ENCODE measurements at regions not wholly inside any gene's neighbourhood (a gene's known extent, or its start where the extent isn't known, plus 50 kb on each side); places are given as distances from the start of the nearest gene placed in this dataset.

GRCh38 chr18:55858661-55859515, 270.9 kb upstream of the TCF4 start:
- no peak for DNase-seq (ENCODE audit: low read depth)

GRCh38 chr18:55857956-55858355, 270.0 kb upstream of the TCF4 start:
- no peak for DNase-seq (ENCODE audit: low read depth)

GRCh38 chr18:55857409-55857808, 269.4 kb upstream of the TCF4 start:
- DNase-seq (ENCODE audit: low read depth): no peak

- no peak for DNase-seq (ENCODE audit: low read depth)
These were observed 268.7 kb upstream of the TCF4 start for GRCh38 chr18:55856679-55857078.

- DNase-seq (ENCODE audit: low read depth): peak; percentile 90
These were observed 268.2 kb upstream of the TCF4 start for GRCh38 chr18:55856229-55856628.

- DNase-seq (ENCODE audit: low read depth): no peak
These were observed 265.3 kb upstream of the TCF4 start for GRCh38 chr18:55853268-55853667.

GRCh38 chr18:55850904-55851303, 262.9 kb upstream of the TCF4 start:
- no peak for DNase-seq (ENCODE audit: low read depth)

GRCh38 chr18:55849391-55849790, 261.4 kb upstream of the TCF4 start:
- no peak for DNase-seq (ENCODE audit: low read depth)

DNA sequence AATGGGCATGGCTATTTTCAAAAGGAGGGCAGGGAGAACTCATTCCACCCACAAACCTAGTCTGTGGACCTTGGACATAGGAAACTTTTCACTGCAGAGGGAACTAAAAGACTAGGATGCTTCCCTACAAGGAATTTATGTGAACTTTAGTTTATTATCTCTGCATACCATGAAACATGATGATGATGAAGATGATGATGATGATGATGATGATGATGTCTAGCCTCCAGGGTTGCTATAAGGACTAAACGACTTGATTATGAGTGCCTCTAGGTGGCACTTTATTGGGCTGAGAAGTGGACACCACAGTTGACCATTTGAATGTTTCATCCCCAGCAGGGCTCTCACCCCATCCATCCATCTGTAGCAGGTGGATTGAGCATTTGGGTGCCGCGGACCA, 260.0 kb upstream of the TCF4 start:
- no peak for DNase-seq (ENCODE audit: low read depth)

DNA sequence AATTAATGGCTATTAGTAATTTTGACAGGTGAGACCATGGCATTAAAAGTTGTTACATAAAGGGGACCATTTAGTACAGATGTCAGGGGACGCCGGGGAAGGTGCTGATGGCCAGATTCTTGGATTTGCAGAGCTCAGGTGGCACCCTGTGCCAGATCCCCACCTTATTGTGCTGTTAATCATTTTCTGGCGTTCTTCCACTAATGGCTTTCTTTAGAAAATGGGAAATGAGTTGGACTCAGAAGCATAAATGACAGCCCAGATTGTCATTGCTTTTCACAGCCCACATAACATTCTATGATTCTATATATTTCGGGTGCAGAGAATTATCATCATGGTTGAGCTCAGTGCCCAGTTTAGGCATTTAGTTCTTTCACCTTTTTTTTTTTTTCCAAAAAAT, 257.2 kb upstream of the TCF4 start:
- no peak for DNase-seq (ENCODE audit: low read depth)

- DNase-seq (ENCODE audit: low read depth): no peak
These were observed 256.4 kb upstream of the TCF4 start for GRCh38 chr18:55844382-55844781.

DNA sequence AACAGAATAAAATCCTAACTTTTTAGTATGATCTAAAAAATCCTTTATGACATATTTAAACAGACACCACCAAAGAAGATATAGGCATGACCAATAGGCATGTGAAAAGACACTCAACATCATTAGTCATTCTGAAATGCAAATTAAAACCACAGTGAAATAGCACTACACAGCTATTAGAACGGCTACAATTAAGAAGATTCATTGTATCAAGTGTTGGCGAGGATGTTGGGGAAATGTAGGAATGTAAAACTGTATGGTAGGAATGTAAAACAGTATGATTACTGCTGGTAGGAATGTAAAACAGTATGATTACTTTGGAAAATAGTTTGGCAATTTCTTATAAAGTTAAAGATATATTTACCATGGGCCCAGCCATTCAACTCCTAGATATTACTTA, 253.3 kb upstream of the TCF4 start:
- DNase-seq (ENCODE audit: low read depth): no peak

DNA sequence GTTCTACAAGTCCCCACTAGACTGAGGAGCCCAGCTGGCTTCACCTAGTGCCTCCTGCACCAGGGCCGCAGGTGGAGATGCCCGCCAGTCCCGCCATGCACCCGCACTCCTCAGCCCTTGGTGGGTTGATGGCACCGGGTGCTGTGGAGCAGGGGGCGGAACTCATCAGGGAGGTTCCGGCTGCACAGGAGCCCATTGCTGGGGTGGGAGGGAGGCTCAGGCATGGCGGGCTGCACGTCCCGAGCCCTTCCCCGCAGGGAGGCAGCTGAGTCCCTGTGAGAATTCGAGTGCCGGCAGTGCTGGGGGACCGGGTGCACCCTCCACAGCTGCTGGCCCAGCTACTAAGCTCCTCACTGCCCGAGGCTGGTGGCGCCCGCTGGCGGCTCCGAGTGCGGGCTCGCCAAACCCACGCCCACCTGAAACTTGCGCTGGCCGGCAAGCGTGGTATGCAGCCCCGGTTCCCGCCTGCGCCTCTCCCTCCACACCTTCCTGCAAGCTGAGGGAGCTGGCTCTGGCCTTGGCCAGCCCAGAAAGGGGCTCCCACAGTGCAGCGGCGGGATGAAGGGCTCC, 252.7 kb upstream of the TCF4 start:
- no peak for DNase-seq (ENCODE audit: low read depth)

DNA sequence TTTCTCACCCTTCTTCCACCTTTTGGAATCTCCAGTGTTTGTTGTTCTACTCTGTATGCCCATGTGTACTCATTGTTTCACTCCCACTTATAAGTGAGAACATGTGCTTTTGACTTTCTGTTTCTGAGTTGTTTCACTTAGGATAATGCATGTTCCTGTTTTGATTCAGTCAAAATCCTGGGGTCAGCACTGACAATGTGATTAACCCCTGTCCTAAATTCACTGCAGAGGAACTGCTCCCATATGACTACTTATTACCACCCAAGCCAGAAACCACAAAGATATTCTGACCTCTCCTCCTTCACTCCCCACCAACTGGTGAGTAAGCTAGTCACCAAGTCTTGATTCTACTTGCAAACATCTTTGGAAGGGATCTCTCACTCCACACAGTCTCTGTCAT, 251.4 kb upstream of the TCF4 start:
- peak; percentile 74 for DNase-seq (ENCODE audit: low read depth)

DNA sequence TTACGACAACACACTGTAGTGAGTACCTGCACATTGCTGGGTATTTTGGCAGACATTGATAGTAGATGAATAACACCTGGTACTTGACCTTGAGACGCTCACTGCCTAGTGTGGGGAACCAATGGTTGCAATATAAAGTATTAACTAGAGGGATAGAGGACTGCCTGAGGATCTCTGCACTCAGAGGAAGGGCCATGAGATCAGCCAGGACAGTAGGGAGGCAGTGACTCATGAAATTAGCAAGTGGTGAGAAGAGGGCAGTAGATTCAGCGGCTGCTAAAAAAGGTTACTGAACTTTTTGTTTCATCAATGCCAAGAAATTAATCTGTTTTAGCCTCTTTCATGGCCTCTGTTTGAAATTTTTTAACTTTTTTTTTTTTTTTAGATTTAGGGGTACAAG, 250.8 kb upstream of the TCF4 start:
- peak; percentile 54 for DNase-seq (ENCODE audit: low read depth)

DNA sequence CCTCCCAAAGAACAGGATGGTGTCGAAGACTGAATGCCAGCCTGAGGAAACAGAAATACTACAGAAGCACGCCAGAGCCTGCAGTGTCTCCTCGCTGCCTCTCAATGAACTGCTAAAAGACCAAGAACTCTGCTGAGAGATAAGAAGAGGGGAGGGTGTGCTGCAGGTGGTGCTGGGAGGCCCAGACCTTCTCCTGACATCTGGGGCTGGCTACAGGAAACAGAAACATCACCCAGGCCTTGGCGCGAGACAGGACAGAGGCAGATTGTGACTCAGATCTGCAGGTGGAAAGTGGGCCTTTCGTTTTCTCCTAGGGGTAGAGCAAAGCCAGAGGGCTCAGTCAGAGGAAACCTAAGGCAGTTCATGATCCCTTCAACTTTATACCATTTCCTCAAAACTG, 250.3 kb upstream of the TCF4 start:
- DNase-seq (ENCODE audit: low read depth): no peak

- peak; percentile 99 for DNase-seq (ENCODE audit: low read depth)
These were observed 245.6 kb upstream of the TCF4 start for GRCh38 chr18:55833543-55833942.

DNA sequence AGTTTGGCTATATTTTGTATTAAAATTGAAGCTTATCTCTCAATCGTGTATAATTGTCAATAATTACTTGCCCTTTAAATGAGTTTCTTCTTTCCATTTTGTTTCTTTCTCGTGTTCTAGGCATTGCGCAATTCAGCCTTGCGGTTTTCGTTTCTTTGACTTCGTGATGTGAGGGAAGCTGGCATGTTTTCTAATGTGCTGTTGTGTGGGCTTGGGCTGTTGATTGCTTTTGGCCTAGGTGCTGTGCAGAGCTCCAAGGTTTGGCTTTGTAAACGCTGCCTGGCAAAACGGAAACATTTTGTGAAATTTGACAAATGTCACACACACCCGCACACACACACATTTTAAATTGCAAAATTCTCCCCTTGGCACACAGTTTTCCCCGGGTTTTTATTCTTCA, 242.6 kb upstream of the TCF4 start:
- DNase-seq (ENCODE audit: low read depth): no peak

DNA sequence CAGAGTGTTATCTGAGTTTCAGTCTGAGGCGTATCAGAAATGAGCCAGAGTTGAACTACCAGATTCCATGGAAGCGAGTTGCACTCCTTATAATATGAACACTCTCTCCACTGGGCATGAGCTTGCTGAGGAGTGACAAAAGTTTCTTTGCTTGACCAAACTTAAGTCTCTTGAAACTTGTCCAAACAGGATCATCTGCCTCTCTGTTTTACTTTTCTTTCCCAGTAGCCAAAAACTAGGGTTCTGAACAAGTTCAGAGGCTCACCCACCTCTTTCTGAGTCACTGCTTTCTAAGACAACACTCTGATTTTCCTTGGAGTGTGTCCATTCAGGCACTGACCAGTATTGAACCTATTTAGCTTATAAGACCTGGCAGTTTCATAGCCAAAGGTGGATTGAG, 233.2 kb upstream of the TCF4 start:
- peak; percentile 30 for DNase-seq (ENCODE audit: low read depth)

GRCh38 chr18:55819448-55819847, 231.5 kb upstream of the TCF4 start:
- no peak for DNase-seq (ENCODE audit: low read depth)

GRCh38 chr18:55818284-55818683, 230.3 kb upstream of the TCF4 start:
- DNase-seq (ENCODE audit: low read depth): no peak

DNA sequence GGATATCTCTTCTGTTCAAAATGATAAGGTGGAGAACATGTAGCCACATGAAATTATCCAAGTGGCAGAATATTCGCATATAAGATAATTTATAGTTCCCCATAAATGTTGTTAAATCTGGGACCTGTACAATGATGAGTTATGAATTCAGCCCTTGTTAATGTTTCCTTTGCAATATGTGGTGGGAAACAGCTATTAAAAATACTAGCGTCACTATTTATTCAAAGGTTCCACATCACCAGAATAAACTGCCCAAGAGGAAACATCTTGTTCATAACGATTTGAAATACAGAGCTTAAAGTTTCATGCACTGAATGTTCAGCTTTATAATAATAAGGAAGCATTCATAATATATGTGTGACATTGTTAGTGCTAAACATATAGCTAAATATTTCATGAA, 223.9 kb upstream of the TCF4 start:
- no peak for DNase-seq (ENCODE audit: low read depth)

DNA sequence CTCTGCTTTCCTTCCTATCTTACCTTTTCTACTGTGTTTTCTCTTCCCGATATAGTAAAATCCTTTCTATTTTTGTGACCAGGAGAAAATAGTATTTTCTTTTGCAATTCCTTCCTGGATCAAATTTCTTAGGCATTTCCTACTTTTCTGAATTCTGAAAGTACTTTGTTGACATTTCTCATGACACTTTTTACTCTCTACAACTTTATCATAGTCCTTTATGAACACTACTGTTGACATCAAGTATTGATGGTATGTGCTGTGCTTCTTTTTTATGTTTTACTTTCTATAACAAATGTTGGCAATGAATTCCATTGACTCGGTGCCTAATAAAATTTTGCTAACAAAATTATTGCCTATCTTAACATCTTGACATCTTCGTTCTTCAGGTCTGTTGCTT, 217.7 kb upstream of the TCF4 start:
- DNase-seq (ENCODE audit: low read depth): no peak
